ENCODE measurements at regions not wholly inside any gene's neighbourhood (a gene's known extent, or its start where the extent isn't known, plus 50 kb on each side); places are given as distances from the start of the nearest gene placed in this dataset.

DNA sequence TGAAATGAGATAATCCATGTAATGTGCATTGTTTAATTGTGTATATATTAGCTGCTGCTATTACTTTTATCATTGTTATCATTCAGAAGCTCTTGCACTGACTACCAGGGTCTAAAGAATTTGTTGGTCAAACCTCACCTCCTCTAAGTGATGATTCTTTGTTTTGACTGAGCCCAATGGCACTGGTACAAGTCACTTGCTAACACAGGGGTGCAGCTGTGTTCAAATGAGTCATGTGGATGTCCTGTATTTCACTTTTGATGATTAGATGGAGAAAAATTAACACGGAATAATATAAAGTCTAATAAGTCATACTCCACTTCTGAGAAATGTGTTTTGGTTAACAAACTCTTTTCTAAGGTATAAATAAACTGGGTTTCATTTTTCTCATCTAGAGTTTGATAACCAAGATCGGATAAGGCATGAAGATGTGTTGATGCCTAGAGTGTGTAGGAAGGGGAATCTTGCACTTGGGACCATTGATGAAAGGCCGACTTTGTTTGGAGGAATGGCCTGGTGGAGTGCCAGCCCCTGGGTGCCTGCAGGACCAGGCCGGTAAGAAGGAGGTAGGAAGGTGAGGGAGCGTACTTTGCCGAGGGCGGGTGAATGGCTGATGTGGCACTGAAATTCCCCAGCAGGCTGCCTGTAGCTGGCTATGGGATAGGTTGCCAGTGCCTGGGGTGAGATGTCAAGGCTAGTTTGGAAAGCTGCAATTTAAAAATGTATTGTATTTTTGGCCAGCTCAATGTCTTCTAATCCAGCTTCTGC is 244.7 kb upstream of the ZPLD1 start:
- DNase-seq: peak; percentile 17

DNA sequence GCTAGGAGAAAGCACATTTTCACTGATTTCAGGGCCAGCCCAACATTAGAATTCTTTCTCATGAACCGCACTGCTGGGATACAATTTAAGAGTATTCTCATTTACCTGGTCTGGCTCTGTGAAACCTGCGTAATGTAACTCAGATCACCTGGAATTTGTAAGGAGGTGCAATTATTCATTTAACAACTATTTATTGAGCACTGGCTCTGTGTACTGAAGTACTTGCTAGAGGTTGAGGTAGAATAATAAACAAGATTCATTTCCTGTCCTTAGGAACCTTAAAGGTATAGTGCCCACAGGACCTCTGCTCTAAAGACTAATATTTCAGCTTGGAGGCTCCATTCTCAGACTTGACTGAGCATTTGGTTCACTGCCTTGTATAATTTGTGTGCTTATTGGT is 242.2 kb upstream of the ZPLD1 start:
- DNase-seq: no peak

DNA sequence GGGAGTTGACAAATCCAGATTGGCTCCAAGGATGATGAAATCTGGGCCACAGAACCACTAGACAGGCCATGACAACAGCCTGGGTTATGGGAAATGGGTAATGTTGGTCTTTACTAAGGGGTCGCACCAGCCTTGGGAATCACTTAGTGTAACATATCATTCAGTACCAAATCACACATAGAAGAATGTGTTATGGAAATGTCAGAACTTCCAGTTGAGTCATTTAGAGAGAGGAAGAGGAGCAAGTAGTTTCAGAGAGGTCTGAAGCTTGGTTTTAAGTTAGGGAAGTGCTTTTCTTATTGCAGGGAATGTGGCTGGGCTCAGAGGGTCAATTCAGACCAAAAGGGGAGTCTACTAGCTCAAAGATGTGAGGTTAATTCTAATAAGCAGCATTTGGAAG is 241.6 kb upstream of the ZPLD1 start:
- no peak for DNase-seq

DNA sequence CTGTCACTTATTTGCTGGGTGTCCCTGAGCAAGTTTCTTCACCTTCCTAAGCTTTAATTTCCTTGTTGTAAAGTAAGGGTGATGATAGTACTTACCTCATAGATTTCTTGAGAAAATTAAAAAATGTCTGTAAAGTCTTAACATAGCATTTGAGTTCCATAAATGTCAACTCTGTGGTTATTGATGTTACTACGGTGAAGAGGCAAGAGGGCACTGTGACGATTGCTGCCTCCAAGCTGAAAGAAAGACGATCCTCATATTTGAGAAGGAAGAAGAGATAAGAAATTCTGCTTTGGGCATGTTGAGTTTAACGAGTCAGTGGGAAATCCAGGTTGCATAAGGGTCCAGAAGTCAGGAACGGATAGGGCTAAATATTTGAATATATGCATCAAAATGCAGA is 240.8 kb upstream of the ZPLD1 start:
- DNase-seq: no peak

DNA sequence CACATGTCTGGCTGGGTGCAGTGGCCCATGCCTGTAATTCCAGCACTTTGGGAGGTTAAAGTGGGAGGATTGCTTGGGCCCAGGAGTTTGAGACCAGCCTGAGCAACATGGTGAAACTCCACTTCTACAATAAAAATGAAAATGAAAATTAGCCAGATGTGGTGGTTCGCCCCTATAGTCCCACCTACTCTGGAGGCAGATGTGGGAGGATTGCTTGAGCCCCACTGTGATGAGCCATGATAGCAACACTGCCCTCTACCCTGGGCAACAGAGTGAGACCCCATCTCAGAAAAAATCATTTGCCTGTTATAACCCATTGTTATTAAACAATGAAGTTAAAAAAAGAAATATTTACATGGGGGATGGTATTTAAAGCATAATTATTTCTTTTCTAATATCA is 240.1 kb upstream of the ZPLD1 start:
- DNase-seq: no peak

DNA sequence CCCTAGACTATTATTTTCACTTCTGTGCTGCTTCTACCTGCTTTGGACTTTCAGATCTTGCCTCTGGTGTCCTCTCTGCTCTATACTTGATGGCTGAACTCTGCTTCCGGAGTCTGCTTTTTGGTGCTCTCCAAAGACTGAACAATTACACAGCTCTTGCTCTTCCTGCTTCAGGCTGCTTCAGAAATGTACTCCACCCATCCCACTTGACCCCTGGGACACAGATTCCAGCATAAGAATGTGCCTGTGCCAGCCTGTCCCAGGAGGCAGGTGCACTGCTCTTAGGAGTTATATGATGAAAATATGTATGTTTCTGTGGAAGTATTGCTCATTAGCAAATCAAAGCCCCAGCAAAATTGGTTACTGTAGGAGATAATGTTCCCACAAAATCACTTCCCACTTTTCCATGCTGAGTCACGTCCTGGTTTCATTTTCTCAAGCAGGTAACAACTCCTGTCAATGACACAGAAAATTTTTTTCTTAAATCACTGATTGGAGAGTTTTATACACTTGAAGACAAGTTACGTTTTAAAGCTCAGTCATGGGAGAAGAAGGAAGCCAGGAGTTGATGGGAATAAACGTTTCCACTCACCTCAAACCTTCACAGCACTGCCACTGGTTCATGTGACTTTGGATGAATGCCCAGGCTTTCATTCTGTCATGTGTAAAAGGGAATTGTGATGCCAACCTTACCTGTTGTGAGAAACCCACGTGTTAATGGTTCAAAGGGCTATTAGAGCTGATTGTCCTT is 239.4 kb upstream of the ZPLD1 start:
- DNase-seq: peak; percentile 45

DNA sequence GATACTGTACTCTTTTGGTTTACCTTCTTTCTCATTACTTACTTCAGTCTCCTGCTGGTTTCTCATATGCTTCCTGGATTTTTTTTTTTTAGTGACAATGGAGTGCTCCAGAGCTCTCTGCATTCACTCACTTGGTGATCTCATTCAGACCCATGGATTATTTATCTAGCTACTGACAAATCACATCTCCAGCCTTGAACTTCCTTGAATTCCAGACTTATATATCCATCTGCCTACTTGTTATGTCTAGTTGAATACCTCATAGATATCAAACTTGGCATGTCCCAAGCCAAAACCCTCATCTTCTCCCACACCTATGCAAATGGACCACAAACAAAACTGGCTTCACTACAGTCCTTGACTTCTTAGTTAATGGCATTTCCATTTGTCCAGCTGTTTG is 234.7 kb upstream of the ZPLD1 start:
- DNase-seq: no peak

DNA sequence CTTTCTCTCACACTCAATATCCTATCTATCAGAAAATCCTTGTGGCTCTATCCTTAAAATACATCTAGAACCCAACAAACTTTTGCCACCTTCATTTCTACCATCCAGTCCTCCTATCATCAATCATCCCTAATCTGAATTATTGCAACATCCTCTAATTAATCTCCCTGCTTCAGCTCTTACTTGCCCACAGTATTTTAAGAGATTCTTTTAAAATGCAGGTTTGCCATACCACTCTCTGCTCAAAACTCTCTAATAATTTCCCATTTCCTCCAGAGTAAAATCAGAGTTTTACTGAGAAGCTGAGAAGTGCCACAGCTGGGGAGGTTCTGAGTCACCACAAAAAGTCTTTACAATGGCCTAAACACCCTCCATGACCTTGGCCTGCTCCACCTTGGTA is 234.3 kb upstream of the ZPLD1 start:
- DNase-seq: no peak

DNA sequence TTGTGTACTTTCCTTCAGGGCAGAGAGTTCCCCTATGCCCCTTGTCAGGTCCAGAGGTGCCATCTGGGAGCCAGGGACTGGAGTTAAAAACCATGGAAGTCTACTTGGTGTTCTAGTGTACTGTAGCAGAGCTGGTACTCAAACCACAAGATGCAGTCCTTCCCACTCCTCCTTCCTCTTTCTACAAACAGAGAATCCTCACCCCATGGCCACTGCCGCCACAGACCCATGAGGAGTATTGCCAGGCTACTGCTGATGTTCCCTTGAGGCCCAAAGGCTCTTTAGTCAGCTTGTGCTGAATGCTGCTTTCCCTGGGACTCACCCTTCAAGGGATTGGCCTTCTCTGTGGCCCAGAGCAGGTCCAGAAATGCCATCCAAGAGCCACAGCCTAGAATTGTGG is 229.2 kb upstream of the ZPLD1 start:
- no peak for DNase-seq

DNA sequence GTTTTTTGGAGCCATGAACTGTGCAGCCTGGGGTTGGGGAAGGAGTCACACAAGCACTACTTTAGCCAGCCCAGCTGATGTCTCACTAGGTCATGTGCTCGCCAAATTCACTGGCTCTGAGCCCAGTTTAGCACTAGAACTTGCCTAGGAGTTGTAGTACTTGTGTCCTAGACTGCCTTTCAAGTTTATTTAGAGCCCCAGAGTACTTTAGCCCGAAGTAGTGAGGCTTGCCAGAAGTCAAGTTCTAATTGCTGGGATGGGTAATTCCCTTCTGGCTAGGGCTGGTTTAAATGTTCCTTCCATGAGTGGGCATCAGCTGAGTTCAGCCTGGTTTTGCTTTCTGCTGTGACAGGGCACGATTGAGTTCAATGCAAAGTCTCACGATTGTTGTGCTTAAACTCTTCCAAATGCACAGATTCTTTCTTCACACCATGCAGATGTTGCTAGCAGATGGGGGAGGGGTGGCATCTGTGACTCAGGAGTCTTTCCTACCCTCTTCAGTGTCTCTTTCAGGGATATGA is 228.2 kb upstream of the ZPLD1 start:
- peak; percentile 46 for DNase-seq

DNA sequence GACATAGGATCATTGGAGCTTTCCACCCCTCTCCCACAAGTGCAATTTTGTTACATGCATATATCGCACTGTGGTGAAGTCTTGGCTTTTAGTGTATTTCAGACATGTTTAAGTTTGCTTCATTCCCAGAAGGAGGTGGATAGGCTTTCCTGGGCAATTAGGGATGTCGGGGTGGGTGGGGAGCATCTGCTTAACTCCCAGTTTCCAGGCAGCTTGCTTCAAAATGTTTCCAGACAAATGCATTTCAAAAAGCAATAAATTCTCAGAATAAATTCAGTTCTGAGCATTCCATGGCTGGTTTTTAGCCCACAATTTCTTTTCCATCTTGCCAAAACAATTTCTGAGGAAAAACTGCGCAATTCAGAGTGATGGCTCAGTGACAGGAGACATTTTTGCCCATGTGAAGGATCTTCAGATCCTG is 227.7 kb upstream of the ZPLD1 start:
- DNase-seq: no peak

DNA sequence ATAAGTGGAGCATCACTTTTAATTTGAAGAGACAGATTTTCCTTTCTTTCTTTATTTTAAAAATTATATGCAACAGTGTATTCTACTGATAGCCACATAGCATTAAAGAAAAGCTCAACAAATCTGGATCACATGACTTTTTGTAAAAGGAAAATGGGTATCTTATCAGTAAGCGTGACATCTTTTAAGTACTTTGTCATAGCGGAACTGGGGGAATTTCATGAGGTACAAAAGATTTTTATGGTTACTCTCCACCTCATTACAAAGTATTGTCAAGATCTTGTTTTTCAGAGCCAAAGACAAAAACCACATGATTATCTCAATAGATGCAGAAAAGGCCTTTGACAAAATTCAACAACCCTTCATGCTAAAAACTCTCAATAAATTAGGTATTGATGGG is 219.6 kb upstream of the ZPLD1 start:
- no peak for DNase-seq

DNA sequence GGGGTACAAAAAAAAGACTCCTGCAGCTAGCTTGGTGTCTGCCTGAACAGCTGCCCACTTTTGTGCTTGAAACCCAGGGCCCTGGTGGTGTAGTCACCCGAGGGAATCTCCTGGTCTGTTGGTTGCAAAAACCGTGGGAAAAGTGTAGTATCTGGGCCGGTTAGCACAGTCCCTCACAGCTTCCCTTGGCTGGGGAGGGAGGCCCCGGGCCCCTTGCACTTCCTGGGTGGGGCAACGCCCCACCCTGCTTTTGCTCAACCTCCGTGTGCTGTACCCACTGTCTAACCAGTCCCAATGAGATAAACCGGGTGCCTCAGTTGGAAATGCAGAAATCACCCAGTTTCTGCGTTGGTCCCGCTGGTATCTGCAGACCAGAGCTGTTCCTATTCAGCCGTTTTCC is 211.7 kb upstream of the ZPLD1 start:
- no peak for DNase-seq

DNA sequence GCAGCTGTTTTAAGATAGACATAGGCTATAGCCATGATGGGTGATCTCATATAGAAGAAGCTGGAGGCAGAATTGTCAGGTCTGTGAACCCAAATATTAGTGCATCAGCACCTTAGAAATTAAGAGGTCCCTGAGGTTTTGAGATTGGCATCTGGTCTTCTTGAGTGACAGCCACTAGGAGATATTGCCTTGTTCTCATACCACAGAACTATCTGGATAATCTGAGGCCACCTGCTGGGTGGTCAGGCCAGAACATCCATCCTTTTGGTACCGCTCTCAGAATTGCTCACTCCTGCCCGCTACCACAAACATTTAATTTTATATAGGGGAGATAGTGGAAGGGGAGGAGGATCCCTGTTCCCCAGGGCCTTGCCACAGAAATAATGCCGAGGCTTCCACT is 210.6 kb upstream of the ZPLD1 start:
- peak; percentile 71 for DNase-seq

DNA sequence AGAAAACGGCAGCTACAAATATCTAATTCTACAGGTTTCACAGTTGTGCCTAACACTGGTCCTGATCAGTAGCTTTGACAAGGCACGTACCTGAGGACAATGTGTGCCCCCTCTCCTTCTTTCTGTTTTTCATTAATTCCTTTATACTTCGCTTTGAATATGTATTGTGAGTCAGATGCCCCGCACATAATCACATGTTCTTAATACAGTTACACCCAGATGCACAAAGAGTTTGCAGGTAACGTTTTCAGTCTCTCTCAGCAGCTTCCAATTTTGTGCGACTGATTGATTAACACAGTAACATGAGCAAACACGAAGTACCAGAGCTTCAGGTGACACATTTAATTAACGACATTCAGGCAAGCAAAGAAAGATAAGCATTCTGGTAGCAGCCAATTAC is 209.8 kb upstream of the ZPLD1 start:
- peak; percentile 2 for DNase-seq

DNA sequence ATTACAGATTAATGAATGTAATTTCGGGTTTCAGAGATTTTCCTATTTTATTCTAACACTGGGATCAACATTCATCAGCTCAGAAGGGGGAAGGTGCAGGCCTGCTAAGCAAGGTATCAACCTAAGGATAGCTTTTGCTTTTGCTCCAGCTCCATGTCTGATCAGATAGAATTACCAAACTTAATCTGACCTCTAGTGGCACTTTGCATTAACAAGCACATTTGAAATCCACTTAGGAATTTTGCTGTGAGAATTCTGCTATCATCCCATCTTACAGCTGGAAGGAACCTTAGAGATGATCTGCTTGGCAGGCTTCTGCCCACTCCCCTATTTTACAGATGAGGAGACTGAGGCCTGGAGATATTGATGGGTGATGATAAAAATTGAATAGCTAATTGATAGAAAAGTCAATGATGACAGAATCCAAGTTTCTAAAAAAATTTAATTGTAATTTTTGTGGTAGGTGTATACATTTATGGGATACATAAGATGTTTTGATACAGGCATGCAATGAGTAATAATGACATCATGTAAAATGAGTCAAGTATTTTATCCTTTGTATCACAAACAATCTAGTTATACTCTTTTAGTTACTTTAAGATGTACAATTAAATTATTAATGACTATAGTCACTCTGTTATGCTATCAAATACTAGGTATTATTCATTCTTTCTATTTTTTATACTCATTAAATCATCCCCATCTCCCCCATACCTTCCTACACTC is 209.2 kb upstream of the ZPLD1 start:
- DNase-seq: peak; percentile 86

DNA sequence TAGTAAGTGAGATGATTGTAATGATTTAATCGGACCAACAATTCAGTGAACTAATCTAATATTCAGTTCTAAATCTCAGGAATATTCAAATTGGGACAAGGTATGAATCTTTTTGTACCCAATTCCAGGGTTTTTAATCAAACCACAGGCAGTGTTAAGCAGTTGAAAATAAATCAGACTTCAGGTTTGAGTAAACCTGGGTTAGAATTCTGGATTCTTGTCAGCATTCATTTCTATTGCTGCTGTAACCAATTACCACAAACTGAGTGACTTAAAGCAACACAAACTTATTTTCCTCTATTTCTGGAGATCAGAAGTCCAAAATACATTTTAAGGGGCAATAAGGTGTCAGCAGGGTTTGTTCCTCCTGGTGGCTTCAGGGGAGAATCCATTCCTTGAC is 208.4 kb upstream of the ZPLD1 start:
- no peak for DNase-seq

DNA sequence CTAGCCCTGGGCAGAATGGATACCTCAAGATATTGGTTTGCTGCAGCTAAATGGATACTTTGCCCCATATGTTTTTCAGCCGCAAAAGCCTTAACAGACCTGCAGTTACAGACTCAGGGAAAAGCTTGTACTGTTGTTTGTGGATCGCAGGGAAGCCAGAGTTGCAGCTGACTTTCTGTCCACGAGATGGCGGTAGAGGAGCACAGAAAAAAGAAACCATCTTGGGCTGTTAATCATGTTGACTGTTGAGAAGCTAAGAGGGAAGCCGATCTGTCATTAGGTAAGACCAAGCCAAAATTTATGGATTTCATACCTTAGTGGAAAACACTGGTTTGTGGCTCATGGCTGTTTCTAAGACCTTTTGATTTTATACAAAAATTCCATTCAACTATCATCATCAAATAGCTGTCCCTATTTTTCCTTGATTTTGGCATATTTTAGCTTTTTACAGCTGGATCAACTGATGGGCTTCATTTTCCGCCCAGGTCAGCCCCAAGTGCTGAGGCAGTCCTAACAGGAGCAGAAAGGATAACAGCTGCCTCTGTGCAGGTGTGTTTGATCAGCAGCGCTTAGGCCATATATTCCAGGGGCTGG is 205.7 kb upstream of the ZPLD1 start:
- peak; percentile 88 for DNase-seq

DNA sequence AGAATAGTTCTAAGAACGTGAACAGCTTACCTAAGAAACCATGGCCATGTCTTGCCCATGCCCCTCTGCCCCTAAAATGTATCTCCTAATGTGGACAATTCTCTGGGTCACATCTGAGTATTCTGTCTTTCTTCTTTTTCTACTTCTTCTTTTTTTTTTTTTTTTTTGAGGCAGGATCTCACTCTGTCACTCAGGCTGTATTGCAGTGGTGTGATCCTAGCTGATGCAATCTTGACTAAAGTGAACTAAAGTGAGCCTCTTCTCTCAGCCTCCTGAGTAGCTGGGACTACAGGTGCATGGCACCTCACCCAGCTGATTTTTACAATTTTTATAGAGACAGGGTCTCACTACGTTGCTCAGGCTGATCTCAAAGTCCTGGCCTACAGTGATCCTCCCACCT is 204.8 kb upstream of the ZPLD1 start:
- no peak for DNase-seq

DNA sequence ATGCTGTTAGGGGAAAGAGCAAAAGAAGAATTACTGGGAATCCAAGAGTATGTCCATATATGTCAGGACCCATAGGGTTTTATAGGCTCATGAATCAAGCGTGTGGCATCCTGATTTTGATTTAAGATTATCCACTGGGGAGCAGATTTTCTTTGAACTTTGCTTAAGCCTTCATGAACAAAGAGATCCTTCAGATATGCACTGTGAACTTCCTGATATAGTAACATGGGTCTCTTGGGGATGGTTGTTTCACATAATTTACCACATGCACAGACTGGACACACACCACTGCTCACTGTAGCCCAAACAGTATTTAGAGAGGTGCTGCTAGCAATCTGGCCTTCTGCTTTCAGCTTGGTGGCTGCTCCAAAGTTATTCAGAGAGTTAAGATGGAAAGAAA is 200.9 kb upstream of the ZPLD1 start:
- no peak for DNase-seq

DNA sequence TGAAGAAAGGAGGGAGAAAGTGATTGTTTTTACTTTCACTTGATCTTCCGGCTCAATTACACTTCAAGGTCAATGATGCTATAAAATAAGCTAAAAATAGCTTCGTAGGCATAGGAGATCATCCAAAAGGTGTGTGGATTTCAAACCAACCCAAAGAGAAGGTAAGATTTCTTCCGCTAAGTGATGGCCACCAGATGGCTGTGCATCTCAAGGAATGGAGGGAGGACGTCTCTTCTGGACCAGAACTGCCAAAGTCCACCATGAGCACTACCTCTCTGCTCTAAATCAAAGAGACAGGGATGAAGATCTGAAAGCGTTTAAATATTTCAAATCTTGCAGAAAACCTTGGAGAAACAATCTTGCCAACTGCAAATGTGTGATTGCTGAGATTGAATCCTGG is 199.1 kb upstream of the ZPLD1 start:
- no peak for DNase-seq

DNA sequence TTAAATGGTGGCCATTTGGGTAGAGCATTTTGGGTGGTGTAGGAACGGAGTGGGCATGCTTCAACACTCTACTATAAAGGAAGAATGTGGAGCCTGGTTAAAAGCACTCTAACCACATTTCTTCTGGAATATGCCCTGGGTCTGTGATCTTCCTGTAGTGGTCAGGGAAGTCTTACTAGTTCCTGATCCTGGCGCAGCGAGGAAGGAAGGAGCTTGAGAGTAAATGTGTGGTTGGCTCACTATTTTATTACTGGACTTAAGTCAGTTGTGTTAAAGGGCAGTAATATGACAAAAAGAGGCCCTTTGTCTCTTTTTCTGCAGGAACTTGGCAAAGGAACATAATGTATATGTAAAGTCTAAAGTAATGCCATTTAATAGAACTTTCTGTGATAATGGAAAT is 197.6 kb upstream of the ZPLD1 start:
- DNase-seq: no peak

DNA sequence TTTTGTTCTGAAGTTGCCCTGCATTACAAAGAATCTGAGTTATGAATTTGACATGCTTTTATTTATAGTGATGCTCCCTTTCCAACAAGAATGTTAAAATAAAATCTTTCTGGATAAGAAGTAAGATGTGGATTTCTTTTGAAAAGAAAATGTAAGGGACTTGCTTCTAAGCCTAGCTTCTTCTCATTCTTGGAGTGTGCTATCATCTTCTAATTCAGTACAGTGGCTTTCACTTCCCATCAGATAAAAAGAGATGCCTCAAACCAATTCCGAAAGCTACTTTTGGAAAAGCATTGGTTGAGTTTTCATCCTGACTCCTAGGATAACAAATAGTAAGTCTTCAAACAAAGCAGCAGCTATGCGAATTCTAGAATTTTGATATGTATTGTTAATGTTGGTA is 197.0 kb upstream of the ZPLD1 start:
- no peak for DNase-seq
